ENCODE measurements at regions not wholly inside any gene's neighbourhood (a gene's known extent, or its start where the extent isn't known, plus 50 kb on each side); places are given as distances from the start of the nearest gene placed in this dataset.

GRCh38 chr12:88884600-88884999 lies 304.3 kb upstream of the KITLG start:
- no peak overlapping the region for H3K4me3 ChIP-seq
- ChIA-PET POLR2A (ENCODE audit: unreplicated experiment) (interaction anchor here (0.6 kb wide), 1 partner anchor 56 kb away, joined by 9 read pairs; no protein-coding TSS in a partner anchor), CTCF (no interaction called here)
- no peaks in the 10 kb centered on the region for H3K79me2 ChIP-seq (ENCODE audit: low read depth)
- no peaks in the 10 kb centered on the region for H3F3A ChIP-seq (ENCODE audit: insufficient read depth, low read depth)
- intact Hi-C loops (cut with micrococcal nuclease; ENCODE audit: unreplicated experiment), result no loop called here
- no peak overlapping the region for H3K4me2 ChIP-seq
- no peak overlapping the region for H2AFZ ChIP-seq
- H3K4me1 ChIP-seq (replicated peaks; ENCODE audit: insufficient read depth), result 0 out of 2 replicates have a peak, but pooled peaks cover 4% of the 10 kb centered on the region
- BruUV-seq (replicated peaks), result no TSS peak
- H3K9me3 ChIP-seq (ENCODE audit: insufficient read depth, low read depth), result no peaks in the 10 kb centered on the region; the same call in 1 of the 2 replicates
- TF ChIP-seq CTCF (conservative IDR thresholded peaks at IDR 0.05), result no peak
- TF ChIP-seq EZH2 (IDR thresholded peaks at IDR 0.05; ENCODE audit: low read depth), result no peak
- H3K27me3 ChIP-seq (ENCODE audit: insufficient read depth, low read depth), result no peaks in the 10 kb centered on the region
- H3K36me3 ChIP-seq (ENCODE audit: low read depth), result no peaks in the 10 kb centered on the region
- no peak overlapping the region for H3K27ac ChIP-seq
- no peak for DNase-seq
- H3K9me2 ChIP-seq (ENCODE audit: insufficient read depth), result peaks cover 5% of the 10 kb centered on the region; the same call in 1 of the 2 replicates
- H4K20me1 ChIP-seq (ENCODE audit: insufficient read depth), result no peaks in the 10 kb centered on the region

- no peak overlapping the region for H3K27ac ChIP-seq
- no peak for TF ChIP-seq CTCF (conservative IDR thresholded peaks at IDR 0.05)
- BruUV-seq (replicated peaks), result no TSS peak
- H3F3A ChIP-seq (ENCODE audit: insufficient read depth, low read depth), result no peaks in the 10 kb centered on the region
- H3K9me3 ChIP-seq (ENCODE audit: insufficient read depth, low read depth), result no peaks in the 10 kb centered on the region
- CTCF ChIA-PET, result no interaction called here
- H3K4me3 ChIP-seq, result no peak overlapping the region
- H2AFZ ChIP-seq, result no peak overlapping the region
- intact Hi-C loops (cut with micrococcal nuclease; ENCODE audit: unreplicated experiment), result no loop called here
- POLR2A ChIA-PET (ENCODE audit: unreplicated experiment), result no interaction called here
- DNase-seq, result no peak
- H3K9me2 ChIP-seq (ENCODE audit: insufficient read depth), result peaks cover 6% of the 10 kb centered on the region; the same call in 1 of the 2 replicates
- H4K20me1 ChIP-seq (ENCODE audit: insufficient read depth), result no peaks in the 10 kb centered on the region
- no peaks in the 10 kb centered on the region for H3K27me3 ChIP-seq (ENCODE audit: insufficient read depth, low read depth)
- H3K4me2 ChIP-seq, result no peak overlapping the region
- H3K79me2 ChIP-seq (ENCODE audit: low read depth), result no peaks in the 10 kb centered on the region
- H3K4me1 ChIP-seq (replicated peaks; ENCODE audit: insufficient read depth), result no peaks in the 10 kb centered on the region
- H3K36me3 ChIP-seq (ENCODE audit: low read depth), result no peaks in the 10 kb centered on the region
Observed at GRCh38 chr12:88882662-88883061, 302.4 kb upstream of the KITLG start.

DNA sequence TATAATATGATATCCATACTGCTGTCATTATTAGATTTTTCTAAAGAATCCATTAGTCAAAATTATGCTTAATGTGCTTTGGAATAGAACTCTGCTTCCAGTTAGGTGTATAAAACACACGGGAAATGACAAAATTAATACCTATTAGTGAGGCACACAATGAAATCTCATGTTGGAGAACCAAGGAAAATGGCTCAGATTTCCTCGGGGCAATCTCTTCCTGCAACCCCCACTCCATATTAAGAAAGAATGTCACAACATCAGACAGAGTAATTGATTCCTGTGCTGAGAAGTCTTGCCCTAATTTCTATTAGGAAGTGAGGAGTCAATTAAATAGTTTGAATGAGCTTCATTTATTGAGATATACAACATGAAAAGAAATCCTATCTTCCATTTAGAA lies 299.8 kb upstream of the KITLG start:
- no peaks in the 10 kb centered on the region for H3F3A ChIP-seq (ENCODE audit: insufficient read depth, low read depth)
- H3K9me2 ChIP-seq (ENCODE audit: insufficient read depth), result peaks cover 6% of the 10 kb centered on the region; the same call in 1 of the 2 replicates
- TF ChIP-seq EZH2 (IDR thresholded peaks at IDR 0.05; ENCODE audit: low read depth), result no peak
- TF ChIP-seq CTCF (conservative IDR thresholded peaks at IDR 0.05), result no peak
- no peaks in the 10 kb centered on the region for H3K4me1 ChIP-seq (replicated peaks; ENCODE audit: insufficient read depth)
- intact Hi-C loops (cut with micrococcal nuclease; ENCODE audit: unreplicated experiment), result no loop called here
- ChIA-PET POLR2A (ENCODE audit: unreplicated experiment) (no interaction called here), CTCF (no interaction called here)
- no peaks in the 10 kb centered on the region for H4K20me1 ChIP-seq (ENCODE audit: insufficient read depth)
- no peak overlapping the region for H3K4me3 ChIP-seq
- H2AFZ ChIP-seq, result no peak overlapping the region
- no peaks in the 10 kb centered on the region for H3K79me2 ChIP-seq (ENCODE audit: low read depth)
- H3K9me3 ChIP-seq (ENCODE audit: insufficient read depth, low read depth), result no peaks in the 10 kb centered on the region
- no peaks in the 10 kb centered on the region for H3K36me3 ChIP-seq (ENCODE audit: low read depth)
- BruUV-seq (replicated peaks), result no TSS peak
- no peak for DNase-seq
- H3K4me2 ChIP-seq, result no peak overlapping the region
- H3K27me3 ChIP-seq (ENCODE audit: insufficient read depth, low read depth), result no peaks in the 10 kb centered on the region
- H3K27ac ChIP-seq, result no peak overlapping the region
